ENCODE measurements at regions not wholly inside any gene's neighbourhood (a gene's known extent, or its start where the extent isn't known, plus 50 kb on each side); places are given as distances from the start of the nearest gene placed in this dataset.

DNA sequence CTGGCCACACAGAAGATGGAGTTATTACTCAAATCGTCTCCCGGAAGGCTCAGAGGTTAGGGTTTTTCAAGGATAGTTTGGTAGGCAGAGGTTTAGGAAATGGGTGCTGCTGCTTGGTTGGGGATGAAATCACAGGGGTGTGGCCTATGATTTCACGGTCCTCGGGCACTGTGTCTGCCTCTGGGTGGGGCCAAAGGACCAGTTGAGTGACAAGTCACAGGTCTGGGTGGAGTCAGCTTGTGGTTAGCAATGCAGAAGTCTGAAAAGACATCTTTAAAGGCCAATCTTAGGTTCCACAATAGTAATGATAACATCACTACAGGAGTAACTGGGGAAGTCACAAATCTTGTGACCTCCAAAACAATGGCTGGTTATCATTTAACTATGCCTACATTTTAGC is 387.8 kb downstream of the ZNF521 start:
- TF ChIP-seq, protein P1, sequence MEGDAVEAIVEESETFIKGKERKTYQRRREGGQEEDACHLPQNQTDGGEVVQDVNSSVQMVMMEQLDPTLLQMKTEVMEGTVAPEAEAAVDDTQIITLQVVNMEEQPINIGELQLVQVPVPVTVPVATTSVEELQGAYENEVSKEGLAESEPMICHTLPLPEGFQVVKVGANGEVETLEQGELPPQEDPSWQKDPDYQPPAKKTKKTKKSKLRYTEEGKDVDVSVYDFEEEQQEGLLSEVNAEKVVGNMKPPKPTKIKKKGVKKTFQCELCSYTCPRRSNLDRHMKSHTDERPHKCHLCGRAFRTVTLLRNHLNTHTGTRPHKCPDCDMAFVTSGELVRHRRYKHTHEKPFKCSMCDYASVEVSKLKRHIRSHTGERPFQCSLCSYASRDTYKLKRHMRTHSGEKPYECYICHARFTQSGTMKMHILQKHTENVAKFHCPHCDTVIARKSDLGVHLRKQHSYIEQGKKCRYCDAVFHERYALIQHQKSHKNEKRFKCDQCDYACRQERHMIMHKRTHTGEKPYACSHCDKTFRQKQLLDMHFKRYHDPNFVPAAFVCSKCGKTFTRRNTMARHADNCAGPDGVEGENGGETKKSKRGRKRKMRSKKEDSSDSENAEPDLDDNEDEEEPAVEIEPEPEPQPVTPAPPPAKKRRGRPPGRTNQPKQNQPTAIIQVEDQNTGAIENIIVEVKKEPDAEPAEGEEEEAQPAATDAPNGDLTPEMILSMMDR (IDR thresholded peaks at IDR 0.05; ENCODE audit: insufficient read depth, missing control alignments) = no peak
- no peak for FAIRE-seq
- no peak for DNase-seq (ENCODE audit: insufficient read length, low spot score)

DNA sequence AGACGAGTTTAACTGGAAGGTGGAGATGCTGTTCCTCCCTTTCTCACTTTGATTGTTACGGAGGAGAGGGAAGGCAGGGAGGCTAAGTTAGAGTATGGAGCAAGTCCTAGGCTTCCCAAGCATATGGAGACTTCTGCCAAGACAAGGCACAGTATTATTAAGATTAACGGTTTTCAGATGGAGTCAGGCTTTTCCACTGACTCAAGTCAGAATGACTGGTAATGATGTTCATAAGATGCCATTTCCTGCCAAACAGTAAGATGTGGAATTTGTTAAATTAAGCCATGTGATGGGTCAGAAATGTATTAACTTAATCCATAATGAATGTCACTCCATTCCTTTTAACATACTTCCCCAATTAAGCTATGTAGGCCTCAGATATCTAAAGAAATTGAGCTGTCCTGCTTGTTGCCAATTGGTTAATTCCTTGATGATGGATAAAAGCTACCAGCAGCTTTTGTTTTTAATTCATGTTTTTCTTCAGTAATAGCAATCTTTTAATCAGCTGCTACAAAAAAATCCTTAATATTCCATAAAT is 383.7 kb downstream of the ZNF521 start:
- DNase-seq (ENCODE audit: insufficient read length, low spot score) = no peak
- no peak for FAIRE-seq
- TF ChIP-seq, protein P1 (IDR thresholded peaks at IDR 0.05; ENCODE audit: insufficient read depth, missing control alignments) = no peak

DNA sequence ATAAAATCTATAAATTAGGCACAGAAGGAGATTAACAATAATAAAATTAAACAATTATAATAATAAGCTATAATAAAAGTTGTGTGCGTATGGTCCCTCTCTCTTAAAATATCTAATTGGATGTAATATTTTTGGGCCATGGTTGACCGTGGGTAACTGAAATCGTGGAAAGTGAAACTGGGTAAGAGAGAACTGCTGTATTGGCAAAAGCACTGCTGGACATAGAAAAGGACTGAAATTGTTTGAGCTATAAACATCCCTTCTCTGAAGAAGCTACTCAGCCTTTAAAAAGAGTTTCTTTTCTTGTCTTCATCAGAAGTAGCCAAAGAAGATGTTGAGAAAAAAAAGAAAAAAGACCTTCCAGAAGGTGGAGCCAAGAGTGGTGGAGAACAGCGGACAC is 379.4 kb downstream of the ZNF521 start:
- TF ChIP-seq, protein P1 (IDR thresholded peaks at IDR 0.05; ENCODE audit: insufficient read depth, missing control alignments) = no peak
- no peak for DNase-seq (ENCODE audit: insufficient read length, low spot score)
- no peak for FAIRE-seq

- FAIRE-seq = no peak
- TF ChIP-seq, protein P1 (IDR thresholded peaks at IDR 0.05; ENCODE audit: insufficient read depth, missing control alignments) = no peak
These were observed 377.5 kb downstream of the ZNF521 start for GRCh38 chr18:24974431-24974830.

GRCh38 chr18:24975496-24976372 is 376.2 kb downstream of the ZNF521 start:
- DNase-seq (ENCODE audit: insufficient read length, low spot score) (no peak), FAIRE-seq (no peak)
- TF ChIP-seq, protein P1 (IDR thresholded peaks at IDR 0.05; ENCODE audit: insufficient read depth, missing control alignments) = no peak

More at GRCh38 chr18:24974431-24974830, 377.5 kb downstream of the ZNF521 start:
- DNase-seq (ENCODE audit: insufficient read length, low spot score) = no peak

DNA sequence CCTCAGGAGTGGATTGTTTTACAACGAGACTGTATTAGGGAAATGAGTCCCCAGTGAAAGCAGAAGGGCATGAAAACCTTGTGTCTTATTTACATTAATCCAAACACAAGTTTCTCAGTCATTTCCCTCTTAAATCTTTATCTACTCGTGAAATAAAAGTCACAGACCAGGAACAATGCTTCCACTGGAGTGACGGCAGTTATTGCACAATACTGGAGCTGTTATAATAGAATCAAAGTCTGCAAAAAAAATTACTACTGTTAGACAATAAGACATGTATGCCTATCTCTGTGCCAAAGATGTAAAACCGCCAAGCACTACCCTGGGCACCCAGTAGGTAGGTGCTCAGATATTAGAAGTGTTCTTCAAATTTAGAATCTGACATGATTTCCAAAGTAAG is 375.5 kb downstream of the ZNF521 start:
- DNase-seq (ENCODE audit: insufficient read length, low spot score) (no peak), FAIRE-seq (no peak)

More for the DNA sequence above, 375.5 kb downstream of the ZNF521 start:
- TF ChIP-seq, protein P1 (IDR thresholded peaks at IDR 0.05; ENCODE audit: insufficient read depth, missing control alignments) = no peak

Data from D721Med (cell line).